Breast epithelium (tissue), 4 donors: ENCODE measurements at regions not wholly inside any gene's neighbourhood (a gene's known extent, or its start where the extent isn't known, plus 50 kb on each side); places are given as distances from the start of the nearest gene placed in this dataset.

Experiments
- DNase-seq, 2 donors: peaks; one replicate each; pipeline ENCODE4 v3.0.0-alpha.2; 2019; ENCODE audit warnings: low spot score in 2 of 2
- H3K27ac ChIP-seq, 2 donors: fragments of 200-600 bp; sonication (generic) in 1 of 2; one replicate each; pipeline ENCODE4 v1.5.1; 2016 to 2019; ENCODE audit warnings: mild to moderate bottlenecking in 1 of 2
- H3K27me3 ChIP-seq, 2 donors: fragments of 200-600 bp; sonication (generic) in 1 of 2; one replicate each; pipeline versions ENCODE4 v1.5.1 to v1.6.0; 2017 to 2019; ENCODE audit warnings: control low read depth in 1 of 2, mild to moderate bottlenecking in 1 of 2
- H3K36me3 ChIP-seq: fragments of 200-600 bp; one replicate; pipeline ENCODE4 v1.5.1; 2019
- H3K4me1 ChIP-seq, 2 donors: fragments of 200-600 bp; sonication (generic); one replicate each; pipeline ENCODE4 v1.5.1; 2016 to 2019; ENCODE audit warnings: control low read depth in 1 of 2
- H3K4me3 ChIP-seq, 3 donors: fragments of 200-600 bp; sonication (generic); 1 replicate in 2 of 3; 2 replicates in 1 of 3; pipeline ENCODE4 v1.5.1; 2016 to 2019; ENCODE audit warnings: mild to moderate bottlenecking in 3 of 3, moderate library complexity in 2 of 3
- H3K9me3 ChIP-seq, 2 donors: fragments of 200-600 bp; sonication (generic) in 1 of 2; one replicate each; pipeline ENCODE4 v1.5.1; 2016 to 2019; ENCODE audit warnings: control low read depth in 1 of 2
- POLR2A ChIP-seq: fragments of 450-650 bp; IDR thresholded peaks from one replicate; pipeline ENCODE4 v1.6.1; 2016; ENCODE audit warnings: antibody characterized with exemption, mild to moderate bottlenecking, moderate library complexity
- POLR2AphosphoS5 ChIP-seq, 3 donors: sonication (generic); formaldehyde crosslinking; IDR thresholded peaks; one replicate each; pipeline ENCODE4 v1.6.1; 2017; ENCODE audit warnings: antibody characterized with exemption in 3 of 3
- intact Hi-C: fragments of 100-400 bp; cut with DNase I; formaldehyde crosslinking; loops from one replicate; pipeline ENCODE4 v1.15.1; 2023; ENCODE audit warnings: low total_unique reads
- TF ChIP-seq, protein P1 (sequence below), 3 donors: fragments of 450-650 bp; IDR thresholded peaks; one replicate each; pipeline ENCODE4 v1.5.1; 2016 to 2017; ENCODE audit warnings: antibody characterized with exemption in 3 of 3, mild to moderate bottlenecking in 3 of 3, moderate library complexity in 3 of 3

DNA sequence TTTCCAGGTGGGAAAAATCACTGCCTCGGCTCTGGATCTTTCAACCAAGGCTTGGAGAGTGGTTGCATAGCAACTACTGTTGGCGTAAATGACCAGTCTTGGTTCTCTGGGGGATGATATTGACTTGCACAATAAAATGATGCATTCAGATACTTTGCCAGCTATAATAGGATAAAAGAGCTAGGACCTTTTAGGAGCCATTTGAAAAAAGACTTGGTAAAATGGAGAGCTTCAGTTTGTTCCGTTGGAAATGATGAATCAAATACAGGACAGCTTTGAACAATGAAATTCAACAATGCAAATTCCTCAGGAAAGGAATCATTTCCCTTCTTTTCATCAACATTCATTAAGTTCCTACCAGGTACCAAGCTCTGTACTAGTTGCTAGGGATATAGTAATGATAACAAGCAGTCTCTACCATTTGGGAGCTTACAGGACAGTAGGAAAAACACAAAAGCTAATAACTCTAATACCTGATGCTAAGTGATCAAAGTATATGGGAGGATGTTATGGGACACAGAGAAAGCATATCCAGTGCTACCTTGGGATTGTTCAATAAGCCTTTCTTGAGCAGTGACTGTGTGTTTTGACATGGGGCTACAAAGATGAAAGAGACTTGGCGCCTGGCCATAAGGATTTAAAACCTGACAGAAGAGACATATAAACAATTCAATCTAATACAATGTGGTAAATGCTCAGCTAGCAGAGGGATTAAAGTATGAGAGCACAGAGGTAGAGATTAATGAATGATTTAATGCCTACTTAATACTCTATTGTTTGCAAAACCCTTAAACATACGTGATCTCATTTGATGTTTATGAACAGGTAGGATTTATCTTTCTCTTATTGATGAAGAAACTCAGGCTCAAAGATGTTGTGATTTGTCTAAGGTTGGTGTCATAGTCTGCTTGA lies 110.7 kb downstream of the QPCT start:
- TF ChIP-seq, protein P1, sequence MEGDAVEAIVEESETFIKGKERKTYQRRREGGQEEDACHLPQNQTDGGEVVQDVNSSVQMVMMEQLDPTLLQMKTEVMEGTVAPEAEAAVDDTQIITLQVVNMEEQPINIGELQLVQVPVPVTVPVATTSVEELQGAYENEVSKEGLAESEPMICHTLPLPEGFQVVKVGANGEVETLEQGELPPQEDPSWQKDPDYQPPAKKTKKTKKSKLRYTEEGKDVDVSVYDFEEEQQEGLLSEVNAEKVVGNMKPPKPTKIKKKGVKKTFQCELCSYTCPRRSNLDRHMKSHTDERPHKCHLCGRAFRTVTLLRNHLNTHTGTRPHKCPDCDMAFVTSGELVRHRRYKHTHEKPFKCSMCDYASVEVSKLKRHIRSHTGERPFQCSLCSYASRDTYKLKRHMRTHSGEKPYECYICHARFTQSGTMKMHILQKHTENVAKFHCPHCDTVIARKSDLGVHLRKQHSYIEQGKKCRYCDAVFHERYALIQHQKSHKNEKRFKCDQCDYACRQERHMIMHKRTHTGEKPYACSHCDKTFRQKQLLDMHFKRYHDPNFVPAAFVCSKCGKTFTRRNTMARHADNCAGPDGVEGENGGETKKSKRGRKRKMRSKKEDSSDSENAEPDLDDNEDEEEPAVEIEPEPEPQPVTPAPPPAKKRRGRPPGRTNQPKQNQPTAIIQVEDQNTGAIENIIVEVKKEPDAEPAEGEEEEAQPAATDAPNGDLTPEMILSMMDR (IDR thresholded peaks at IDR 0.05) = no peak
- TF ChIP-seq POLR2A (no peak), POLR2AphosphoS5 (IDR thresholded peaks at IDR 0.05) (no peak)
- Histone ChIP-seq H3K27me3 (no peaks in the 10 kb centered on the region), H3K27ac (no peak overlapping the region), H3K36me3 (no peaks in the 10 kb centered on the region), H3K4me3 (no peak overlapping the region), H3K4me1 (no peaks in the 10 kb centered on the region), H3K9me3 (no peaks in the 10 kb centered on the region)
- DNase-seq = no peak
- intact Hi-C loops = no loop called here

DNA sequence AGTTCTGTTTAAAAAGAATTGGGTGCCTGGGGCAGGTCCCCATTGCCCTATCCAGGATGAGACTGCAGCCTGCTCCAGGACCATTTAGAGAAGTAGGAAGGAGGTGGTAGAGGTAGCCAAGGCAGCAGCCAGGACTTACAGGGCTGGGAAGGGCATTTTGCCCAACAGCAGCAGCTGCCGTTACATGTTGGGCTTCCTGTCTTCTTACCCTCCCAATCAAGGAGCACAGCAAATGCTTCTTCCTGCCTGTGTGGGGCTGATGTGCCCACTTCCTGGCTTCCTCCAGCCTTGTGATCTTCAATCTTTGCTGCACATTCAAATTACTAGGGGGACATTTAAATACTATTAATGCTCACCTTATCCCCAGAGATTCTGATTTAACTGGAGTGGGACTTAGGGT lies 112.0 kb downstream of the QPCT start:
- intact Hi-C loops = no loop called here
- H3K4me1 ChIP-seq = no peaks in the 10 kb centered on the region
- no peak overlapping the region for H3K27ac ChIP-seq
- H3K27me3 ChIP-seq = no peaks in the 10 kb centered on the region
- no peak for TF ChIP-seq POLR2AphosphoS5 (IDR thresholded peaks at IDR 0.05)
- TF ChIP-seq POLR2A = no peak
- TF ChIP-seq, protein P1 (IDR thresholded peaks at IDR 0.05) = no peak
- DNase-seq = no peak
- H3K9me3 ChIP-seq = no peaks in the 10 kb centered on the region
- H3K36me3 ChIP-seq = no peaks in the 10 kb centered on the region
- no peak overlapping the region for H3K4me3 ChIP-seq

DNA sequence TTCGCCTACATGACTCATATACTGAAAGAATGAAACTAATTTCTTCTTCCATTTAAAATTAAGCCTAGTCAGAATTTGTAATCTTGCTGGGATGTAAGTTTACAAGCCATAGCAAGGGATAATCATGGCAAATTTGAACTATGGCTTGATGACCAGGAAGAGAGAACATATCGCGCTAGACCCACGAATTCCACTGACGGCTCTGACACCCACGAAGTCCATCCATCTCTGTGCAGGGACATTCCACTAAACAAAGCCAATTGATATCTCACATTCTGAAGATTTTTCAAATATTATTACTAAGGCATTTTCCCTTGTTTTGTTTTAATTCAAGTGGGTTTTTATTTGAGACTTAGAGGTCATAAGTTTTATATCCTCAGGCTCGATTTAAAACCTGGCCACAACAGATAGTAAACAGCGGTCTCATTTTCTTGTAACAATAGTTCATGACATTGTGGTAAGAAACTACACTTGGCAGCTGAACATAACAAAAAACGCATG lies 113.0 kb downstream of the QPCT start:
- Histone ChIP-seq H3K4me1 (no peaks in the 10 kb centered on the region), H3K36me3 (no peaks in the 10 kb centered on the region), H3K27ac (no peak overlapping the region), H3K27me3 (no peaks in the 10 kb centered on the region), H3K9me3 (no peaks in the 10 kb centered on the region), H3K4me3 (peak overlapping the region in 1 of 3 donors; percentile 27)
- intact Hi-C loops = no loop called here
- TF ChIP-seq, protein P1 (IDR thresholded peaks at IDR 0.05) = no peak
- DNase-seq = no peak

DNA sequence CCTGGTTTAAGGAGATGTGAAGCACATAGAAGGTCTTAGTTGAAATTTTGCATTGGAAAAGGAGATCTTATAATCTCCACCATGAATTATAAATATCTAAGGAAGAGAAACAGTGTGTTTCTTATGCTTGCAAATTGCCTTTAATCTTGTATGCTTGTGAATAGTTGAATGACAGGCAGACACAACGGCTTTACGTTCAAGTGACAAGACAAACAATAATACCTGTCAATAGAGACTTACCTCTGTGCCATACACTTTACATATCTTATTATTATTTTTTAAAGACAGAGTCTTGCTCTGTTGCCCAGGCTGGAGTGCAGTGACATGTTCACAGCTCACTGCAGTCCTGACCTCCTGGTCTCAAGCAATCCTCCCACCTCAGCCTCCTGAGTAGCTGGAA lies 113.7 kb downstream of the QPCT start:
- no peaks in the 10 kb centered on the region for H3K36me3 ChIP-seq
- intact Hi-C loops = no loop called here
- H3K27ac ChIP-seq = no peak overlapping the region
- H3K4me1 ChIP-seq = no peaks in the 10 kb centered on the region
- H3K4me3 ChIP-seq = no peak overlapping the region
- TF ChIP-seq POLR2A = no peak
- TF ChIP-seq, protein P1 (IDR thresholded peaks at IDR 0.05) = no peak
- TF ChIP-seq POLR2AphosphoS5 (IDR thresholded peaks at IDR 0.05) = no peak
- H3K9me3 ChIP-seq = no peaks in the 10 kb centered on the region
- H3K27me3 ChIP-seq = no peaks in the 10 kb centered on the region
- no peak for DNase-seq
